SU-DHL-6 (cell line): ENCODE measurements at regions not wholly inside any gene's neighbourhood (a gene's known extent, or its start where the extent isn't known, plus 50 kb on each side); places are given as distances from the start of the nearest gene placed in this dataset.
"Not testable (repeated sequence)": the region's sequence is repeated elsewhere in the genome, so short reads cannot be mapped to it uniquely, and the experiment has no call there.

Source experiments
- H2AFZ ChIP-seq: fragments of 200-600 bp; sonication (generic); 2 replicates; pipeline ENCODE4 v1.6.1; 2014; ENCODE audit warnings: low read depth, mild to moderate bottlenecking, moderate library complexity, mixed read lengths, antibody characterized with exemption, low read length; ENCODE audit not compliant: severe bottlenecking
- H3F3A ChIP-seq: fragments of 200-600 bp; shearing (Covaris generic); 2 replicates; pipeline ENCODE4 v1.6.0; 2016; ENCODE audit warnings: antibody characterized with exemption, mild to moderate bottlenecking; ENCODE audit not compliant: insufficient read depth
- H3K27ac ChIP-seq: fragments of 200-600 bp; sonication (generic); 2 replicates; pipeline ENCODE4 v1.5.1; 2016; ENCODE audit warnings: low read depth, mild to moderate bottlenecking, low read length, moderate library complexity, mixed read lengths
- H3K27me3 ChIP-seq: fragments of 200-600 bp; sonication (generic), shearing (Covaris generic); 2 replicates; pipeline ENCODE4 v1.6.0; 2014; ENCODE audit warnings: mild to moderate bottlenecking, low read length
- H3K36me3 ChIP-seq: fragments of 200-600 bp; sonication (generic); 2 replicates; pipeline ENCODE4 v1.6.1; 2014; ENCODE audit warnings: mild to moderate bottlenecking, low read length, mixed read lengths
- H3K4me2 ChIP-seq: fragments of 300-600, 200-600 bp; shearing (Covaris generic), sonication (generic); 2 replicates; pipeline ENCODE4 v1.6.0; 2014; ENCODE audit warnings: low read length, low read depth, mild to moderate bottlenecking; ENCODE audit not compliant: poor library complexity, severe bottlenecking
- H3K4me3 ChIP-seq: fragments of 200-600 bp; sonication (generic); 2 replicates; pipeline ENCODE4 v1.5.1; 2014; ENCODE audit warnings: antibody characterized with exemption, low read length, mild to moderate bottlenecking, mixed read lengths; ENCODE audit not compliant: insufficient read depth, poor library complexity, severe bottlenecking
- H3K79me2 ChIP-seq: fragments of 200-600 bp; sonication (generic); 2 replicates; pipeline ENCODE4 v1.6.1; 2014; ENCODE audit warnings: mild to moderate bottlenecking, low read length, moderate library complexity; ENCODE audit not compliant: insufficient read depth
- H3K9ac ChIP-seq: fragments of 200-600 bp; sonication (generic); 2 replicates; pipeline ENCODE4 v1.7.0; 2014; ENCODE audit warnings: mild to moderate bottlenecking, low read length
- H3K9me2 ChIP-seq: fragments of 200-600 bp; sonication (generic); replicated peaks from 2 replicates; pipeline ENCODE4 v1.6.1; 2014; ENCODE audit warnings: low read length; ENCODE audit not compliant: insufficient read depth
- H3K9me3 ChIP-seq: fragments of 200-600 bp; sonication (generic); 2 replicates; pipeline ENCODE4 v1.6.1; 2014; ENCODE audit warnings: low read length, mixed read lengths; ENCODE audit not compliant: insufficient read depth
- H4K20me1 ChIP-seq: fragments of 200-600 bp; sonication (generic); 2 replicates; pipeline ENCODE4 v1.6.1; 2014; ENCODE audit warnings: low read depth, mild to moderate bottlenecking, antibody characterized with exemption, low read length, moderate library complexity, mixed read lengths
- EZH2phosphoT487 ChIP-seq: fragments of 200-600 bp; sonication (generic), shearing (Covaris generic); conservative IDR thresholded peaks from 2 replicates; pipeline ENCODE4 v1.6.1; 2018; ENCODE audit warnings: mild to moderate bottlenecking, antibody characterized with exemption, low read length, moderate library complexity, mixed read lengths
- TF ChIP-seq, protein P1 (sequence below): fragments of 200-600 bp; sonication (generic); IDR thresholded peaks from one replicate; pipeline ENCODE4 v1.5.1; 2017; ENCODE audit warnings: antibody characterized with exemption, mild to moderate bottlenecking, low read length, moderate library complexity; ENCODE audit not compliant: insufficient read depth, poor library complexity, severe bottlenecking

DNA sequence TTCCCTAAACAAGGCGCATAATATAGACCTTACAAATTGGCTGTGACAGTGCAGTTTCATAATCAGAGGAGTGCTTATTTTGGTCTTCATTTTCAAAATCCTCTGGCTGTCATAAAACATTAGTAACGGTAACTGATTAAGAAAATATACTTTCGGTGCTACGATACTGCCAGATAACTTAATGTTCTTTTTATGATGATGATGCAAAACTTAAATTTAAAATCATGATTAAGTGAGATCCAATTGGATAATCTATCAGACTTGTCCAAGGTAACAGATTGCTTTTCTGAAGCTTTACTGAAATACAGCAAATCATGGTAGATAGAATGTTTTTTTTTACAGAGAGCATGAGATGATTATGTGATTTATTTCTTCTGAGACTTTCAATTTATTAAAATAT lies 364.2 kb upstream of the CNTN3 start:
- no peak overlapping the region for H3K4me2 ChIP-seq
- H3K27me3 ChIP-seq: no peaks in the 10 kb centered on the region
- no peaks in the 10 kb centered on the region for H3K9me2 ChIP-seq
- no peaks in the 10 kb centered on the region for H3K36me3 ChIP-seq
- H2AFZ ChIP-seq: no peak overlapping the region
- no peaks in the 10 kb centered on the region for H3K79me2 ChIP-seq
- H3K27ac ChIP-seq: no peak overlapping the region
- TF ChIP-seq EZH2phosphoT487: no peak
- TF ChIP-seq, protein P1, sequence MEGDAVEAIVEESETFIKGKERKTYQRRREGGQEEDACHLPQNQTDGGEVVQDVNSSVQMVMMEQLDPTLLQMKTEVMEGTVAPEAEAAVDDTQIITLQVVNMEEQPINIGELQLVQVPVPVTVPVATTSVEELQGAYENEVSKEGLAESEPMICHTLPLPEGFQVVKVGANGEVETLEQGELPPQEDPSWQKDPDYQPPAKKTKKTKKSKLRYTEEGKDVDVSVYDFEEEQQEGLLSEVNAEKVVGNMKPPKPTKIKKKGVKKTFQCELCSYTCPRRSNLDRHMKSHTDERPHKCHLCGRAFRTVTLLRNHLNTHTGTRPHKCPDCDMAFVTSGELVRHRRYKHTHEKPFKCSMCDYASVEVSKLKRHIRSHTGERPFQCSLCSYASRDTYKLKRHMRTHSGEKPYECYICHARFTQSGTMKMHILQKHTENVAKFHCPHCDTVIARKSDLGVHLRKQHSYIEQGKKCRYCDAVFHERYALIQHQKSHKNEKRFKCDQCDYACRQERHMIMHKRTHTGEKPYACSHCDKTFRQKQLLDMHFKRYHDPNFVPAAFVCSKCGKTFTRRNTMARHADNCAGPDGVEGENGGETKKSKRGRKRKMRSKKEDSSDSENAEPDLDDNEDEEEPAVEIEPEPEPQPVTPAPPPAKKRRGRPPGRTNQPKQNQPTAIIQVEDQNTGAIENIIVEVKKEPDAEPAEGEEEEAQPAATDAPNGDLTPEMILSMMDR: no peak
- no peaks in the 10 kb centered on the region for H3F3A ChIP-seq
- H3K4me3 ChIP-seq: no peak overlapping the region
- no peaks in the 10 kb centered on the region for H3K9me3 ChIP-seq
- no peak overlapping the region for H3K9ac ChIP-seq
- no peaks in the 10 kb centered on the region for H4K20me1 ChIP-seq

DNA sequence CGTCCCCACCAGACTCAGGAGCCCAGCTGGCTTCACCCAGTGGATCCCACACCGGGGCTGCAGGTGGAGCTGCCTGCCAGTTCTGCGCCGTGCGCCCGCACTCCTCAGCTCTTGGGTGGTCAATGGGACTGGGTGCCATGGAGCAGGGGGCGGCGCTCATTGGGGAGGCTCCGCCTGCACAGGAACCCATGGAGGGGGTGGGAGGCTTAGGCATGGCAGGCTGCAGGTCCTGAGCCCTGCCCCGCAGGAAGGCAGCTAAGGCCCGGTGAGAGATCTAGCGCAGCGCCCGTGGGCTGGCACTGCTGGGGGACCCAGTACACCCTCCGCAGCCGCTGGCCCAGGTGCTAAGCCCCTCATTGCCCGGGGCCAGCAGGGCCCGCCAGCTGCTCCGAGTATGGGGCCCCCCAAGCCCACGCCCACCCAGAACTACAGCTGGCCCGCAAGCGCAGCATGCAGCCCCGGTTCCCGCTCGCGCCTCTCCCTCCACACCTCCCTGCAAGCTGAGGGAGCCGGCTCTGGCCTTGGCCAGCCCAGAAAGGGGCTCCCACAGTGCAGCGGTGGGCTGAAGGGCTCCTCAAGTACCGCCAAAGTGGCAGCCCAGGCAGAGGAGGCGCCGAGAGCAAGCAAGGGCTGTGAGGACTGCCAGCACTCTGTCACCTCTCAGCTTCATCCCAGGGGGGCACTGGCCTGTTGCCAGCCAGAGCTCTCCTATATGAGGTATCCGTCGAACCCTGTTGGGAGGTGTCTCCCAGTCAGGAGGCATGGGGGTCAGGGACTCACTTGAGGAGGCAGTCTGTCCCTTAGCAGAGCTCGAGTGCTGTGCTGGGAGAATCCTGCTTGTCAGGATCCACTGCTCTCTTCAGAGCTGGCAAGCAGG lies 370.8 kb upstream of the CNTN3 start:
- H3K36me3 ChIP-seq, H3K9ac ChIP-seq, H3F3A ChIP-seq, H4K20me1 ChIP-seq, H3K27ac ChIP-seq, H3K4me2 ChIP-seq, H2AFZ ChIP-seq, H3K4me3 ChIP-seq, H3K27me3 ChIP-seq, H3K9me2 ChIP-seq, H3K9me3 ChIP-seq, H3K79me2 ChIP-seq: not testable (repeated sequence)

DNA sequence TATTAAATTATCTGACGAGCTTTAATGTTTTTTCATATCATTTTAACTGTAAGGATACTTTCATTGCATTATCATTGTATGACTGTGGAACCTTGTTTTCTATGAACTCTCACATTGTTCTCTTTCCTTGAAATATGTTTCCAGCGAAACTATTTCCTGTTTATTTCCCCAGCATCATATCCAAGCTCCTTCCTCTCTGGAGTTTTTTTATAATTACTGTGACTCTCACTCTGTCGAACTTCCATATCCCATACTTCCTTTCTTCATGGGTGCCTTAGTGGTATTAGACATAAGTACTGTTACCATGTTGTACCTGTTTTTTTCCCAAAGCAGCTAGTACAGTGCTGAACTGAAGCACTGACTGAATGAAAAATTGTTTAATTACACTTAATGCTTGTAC lies 373.6 kb upstream of the CNTN3 start:
- H3F3A ChIP-seq: no peaks in the 10 kb centered on the region
- no peak overlapping the region for H3K9ac ChIP-seq
- no peaks in the 10 kb centered on the region for H3K79me2 ChIP-seq
- no peak overlapping the region for H3K27ac ChIP-seq
- H3K9me3 ChIP-seq: no peaks in the 10 kb centered on the region
- no peak overlapping the region for H2AFZ ChIP-seq
- no peak overlapping the region for H3K4me3 ChIP-seq
- TF ChIP-seq, protein P1: no peak
- TF ChIP-seq EZH2phosphoT487: no peak
- no peaks in the 10 kb centered on the region for H3K36me3 ChIP-seq
- H3K27me3 ChIP-seq: no peaks in the 10 kb centered on the region
- no peak overlapping the region for H3K4me2 ChIP-seq
- H3K9me2 ChIP-seq: no peaks in the 10 kb centered on the region
- no peaks in the 10 kb centered on the region for H4K20me1 ChIP-seq

DNA sequence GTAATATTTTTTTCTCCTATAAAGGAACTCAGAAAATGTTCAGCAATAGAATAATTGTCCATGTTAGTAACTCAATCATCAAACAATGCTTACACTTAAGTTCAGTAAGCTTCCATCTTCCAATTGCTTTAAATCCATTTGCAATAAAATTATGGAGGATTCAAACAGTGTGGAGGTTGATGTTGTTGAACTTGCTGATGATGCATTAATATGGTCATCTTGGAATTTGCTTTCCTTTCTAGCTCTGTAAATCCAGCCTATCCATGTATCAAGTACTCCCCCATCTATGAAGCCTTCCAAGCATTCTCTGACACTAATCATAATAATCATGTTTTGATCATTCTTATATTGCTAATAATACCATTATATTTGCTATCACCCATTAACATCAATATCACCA lies 378.4 kb upstream of the CNTN3 start:
- Histone ChIP-seq H3K4me3 (no peak overlapping the region), H3K79me2 (no peaks in the 10 kb centered on the region), H3K27me3 (no peaks in the 10 kb centered on the region), H3K36me3 (no peaks in the 10 kb centered on the region), H3K9me3 (no peaks in the 10 kb centered on the region), H2AFZ (no peak overlapping the region), H3K4me2 (no peak overlapping the region), H3K27ac (no peak overlapping the region), H4K20me1 (no peaks in the 10 kb centered on the region), H3K9me2 (no peaks in the 10 kb centered on the region), H3F3A (no peaks in the 10 kb centered on the region), H3K9ac (no peak overlapping the region)
- TF ChIP-seq EZH2phosphoT487: no peak
- TF ChIP-seq, protein P1: no peak
